ENCODE measurements at regions not wholly inside any gene's neighbourhood (a gene's known extent, or its start where the extent isn't known, plus 50 kb on each side); places are given as distances from the start of the nearest gene placed in this dataset.

- H3K27me3 ChIP-seq: no peaks in the 10 kb centered on the region; the same call in 1 of the 2 replicates
- no peak for DNase-seq
- no peaks in the 10 kb centered on the region for H3K36me3 ChIP-seq
Measured at GRCh38 chr13:26954976-26955375, 194.4 kb upstream of the GPR12 start.

GRCh38 chr13:26953291-26953690 is 192.7 kb upstream of the GPR12 start:
- Histone ChIP-seq H3K36me3 (no peaks in the 10 kb centered on the region), H3K9me3 (no peaks in the 10 kb centered on the region), H3K27me3 (no peaks in the 10 kb centered on the region; the same call in 1 of the 2 replicates), H3K4me3 (no peak overlapping the region)
- no peak for DNase-seq

More at GRCh38 chr13:26954976-26955375, 194.4 kb upstream of the GPR12 start:
- Histone ChIP-seq H3K4me3 (no peak overlapping the region), H3K9me3 (no peaks in the 10 kb centered on the region)

- Histone ChIP-seq H3K9me3 (no peaks in the 10 kb centered on the region), H3K4me3 (no peak overlapping the region), H3K27me3 (no peaks in the 10 kb centered on the region; the same call in 1 of the 2 replicates), H3K36me3 (no peaks in the 10 kb centered on the region)
- DNase-seq: no peak
Measured at GRCh38 chr13:26952551-26953143, 192.1 kb upstream of the GPR12 start.

GRCh38 chr13:26951581-26952177 is 191.1 kb upstream of the GPR12 start:
- Histone ChIP-seq H3K27me3 (no peaks in the 10 kb centered on the region; the same call in 1 of the 2 replicates), H3K9me3 (no peaks in the 10 kb centered on the region), H3K4me3 (no peak overlapping the region), H3K36me3 (no peaks in the 10 kb centered on the region)
- no peak for DNase-seq

- no peak for DNase-seq
- Histone ChIP-seq H3K36me3 (no peaks in the 10 kb centered on the region), H3K27me3 (no peaks in the 10 kb centered on the region), H3K9me3 (no peaks in the 10 kb centered on the region), H3K4me3 (no peak overlapping the region)
Measured at GRCh38 chr13:26950968-26951367, 190.4 kb upstream of the GPR12 start.

GRCh38 chr13:26950546-26950945 is 190.0 kb upstream of the GPR12 start:
- H3K36me3 ChIP-seq: no peaks in the 10 kb centered on the region
- no peak overlapping the region for H3K4me3 ChIP-seq
- no peak for DNase-seq
- no peaks in the 10 kb centered on the region for H3K27me3 ChIP-seq
- H3K9me3 ChIP-seq: no peaks in the 10 kb centered on the region

- Histone ChIP-seq H3K9me3 (no peaks in the 10 kb centered on the region), H3K4me3 (no peak overlapping the region), H3K27me3 (no peaks in the 10 kb centered on the region), H3K36me3 (no peaks in the 10 kb centered on the region)
- DNase-seq: no peak
Measured at GRCh38 chr13:26949701-26950502, 189.3 kb upstream of the GPR12 start.

- H3K36me3 ChIP-seq: no peaks in the 10 kb centered on the region
- no peaks in the 10 kb centered on the region for H3K27me3 ChIP-seq
- no peak for DNase-seq
- no peaks in the 10 kb centered on the region for H3K9me3 ChIP-seq
- no peak overlapping the region for H3K4me3 ChIP-seq
Measured at GRCh38 chr13:26948353-26948752, 187.8 kb upstream of the GPR12 start.

GRCh38 chr13:26946684-26947343 is 186.2 kb upstream of the GPR12 start:
- no peak for DNase-seq
- Histone ChIP-seq H3K36me3 (no peaks in the 10 kb centered on the region), H3K4me3 (no peak overlapping the region), H3K9me3 (no peaks in the 10 kb centered on the region), H3K27me3 (no peaks in the 10 kb centered on the region)

GRCh38 chr13:26943748-26944147 is 183.2 kb upstream of the GPR12 start:
- Histone ChIP-seq H3K9me3 (no peaks in the 10 kb centered on the region), H3K27me3 (no peaks in the 10 kb centered on the region), H3K4me3 (no peak overlapping the region), H3K36me3 (no peaks in the 10 kb centered on the region)
- no peak for DNase-seq

- H3K36me3 ChIP-seq: no peaks in the 10 kb centered on the region
- no peak overlapping the region for H3K4me3 ChIP-seq
- DNase-seq: no peak
- no peaks in the 10 kb centered on the region for H3K27me3 ChIP-seq
- H3K9me3 ChIP-seq: no peaks in the 10 kb centered on the region
Measured at GRCh38 chr13:26942184-26942583, 181.6 kb upstream of the GPR12 start.

GRCh38 chr13:26941345-26942174 is 181.0 kb upstream of the GPR12 start:
- H3K27me3 ChIP-seq: no peaks in the 10 kb centered on the region
- H3K9me3 ChIP-seq: no peaks in the 10 kb centered on the region
- DNase-seq: peak; percentile 25
- H3K36me3 ChIP-seq: no peaks in the 10 kb centered on the region
- H3K4me3 ChIP-seq: no peak overlapping the region

GRCh38 chr13:26934096-26934495 is 173.5 kb upstream of the GPR12 start:
- H3K9me3 ChIP-seq: no peaks in the 10 kb centered on the region
- H3K27me3 ChIP-seq: no peaks in the 10 kb centered on the region
- DNase-seq: no peak
- H3K36me3 ChIP-seq: no peaks in the 10 kb centered on the region
- H3K4me3 ChIP-seq: no peak overlapping the region

- Histone ChIP-seq H3K27me3 (peaks cover 9% of the 10 kb centered on the region; the same call in 1 of the 2 replicates), H3K36me3 (no peaks in the 10 kb centered on the region), H3K9me3 (no peaks in the 10 kb centered on the region), H3K4me3 (no peak overlapping the region)
- DNase-seq: no peak
Measured at GRCh38 chr13:26932465-26932864, 171.9 kb upstream of the GPR12 start.

- no peaks in the 10 kb centered on the region for H3K9me3 ChIP-seq
- 0 out of 2 replicates have a peak overlapping the region, but pooled peaks have one; percentile 21 for H3K4me3 ChIP-seq
- peak; percentile 53 for DNase-seq
Measured at GRCh38 chr13:26929971-26930730, 169.6 kb upstream of the GPR12 start.

GRCh38 chr13:26927511-26927910 is 166.9 kb upstream of the GPR12 start:
- H3K27me3 ChIP-seq: peaks cover 10% of the 10 kb centered on the region; the same call in 1 of the 2 replicates
- H3K9me3 ChIP-seq: no peaks in the 10 kb centered on the region
- DNase-seq: no peak

More at GRCh38 chr13:26929971-26930730, 169.6 kb upstream of the GPR12 start:
- no peaks in the 10 kb centered on the region for H3K36me3 ChIP-seq
- peaks cover 10% of the 10 kb centered on the region; the same call in 1 of the 2 replicates for H3K27me3 ChIP-seq

More at GRCh38 chr13:26927511-26927910, 166.9 kb upstream of the GPR12 start:
- no peak overlapping the region for H3K4me3 ChIP-seq
- H3K36me3 ChIP-seq: no peaks in the 10 kb centered on the region

All from MG63 (cell line).